ENCODE measurements at regions not wholly inside any gene's neighbourhood (a gene's known extent, or its start where the extent isn't known, plus 50 kb on each side); places are given as distances from the start of the nearest gene placed in this dataset.

- DNase-seq (ENCODE audit: low read depth): no peak
- H3K4me3 ChIP-seq (ENCODE audit: low read depth, low read length): no peak overlapping the region
- TF ChIP-seq CTCF (conservative IDR thresholded peaks at IDR 0.05; ENCODE audit: low read depth, low read length): no peak
These were observed 92.8 kb upstream of the APCDD1 start for GRCh38 chr18:10361660-10362059.

- DNase-seq (ENCODE audit: low read depth): no peak
- no peak for TF ChIP-seq CTCF (conservative IDR thresholded peaks at IDR 0.05; ENCODE audit: low read depth, low read length)
- H3K4me3 ChIP-seq (ENCODE audit: low read depth, low read length): no peak overlapping the region
These were observed 89.4 kb upstream of the APCDD1 start for GRCh38 chr18:10365021-10365500.

GRCh38 chr18:10365901-10366300 is 88.5 kb upstream of the APCDD1 start:
- DNase-seq (ENCODE audit: low read depth): no peak
- no peak overlapping the region for H3K4me3 ChIP-seq (ENCODE audit: low read depth, low read length)
- TF ChIP-seq CTCF (conservative IDR thresholded peaks at IDR 0.05; ENCODE audit: low read depth, low read length): no peak

GRCh38 chr18:10367836-10368235 is 86.6 kb upstream of the APCDD1 start:
- no peak for TF ChIP-seq CTCF (conservative IDR thresholded peaks at IDR 0.05; ENCODE audit: low read depth, low read length)
- H3K4me3 ChIP-seq (ENCODE audit: low read depth, low read length): no peak overlapping the region
- DNase-seq (ENCODE audit: low read depth): no peak

- no peak for DNase-seq (ENCODE audit: low read depth)
- no peak for TF ChIP-seq CTCF (conservative IDR thresholded peaks at IDR 0.05; ENCODE audit: low read depth, low read length)
- no peak overlapping the region for H3K4me3 ChIP-seq (ENCODE audit: low read depth, low read length)
These were observed 85.7 kb upstream of the APCDD1 start for GRCh38 chr18:10368456-10369453.

- no peak overlapping the region for H3K4me3 ChIP-seq (ENCODE audit: low read depth, low read length)
- no peak for TF ChIP-seq CTCF (conservative IDR thresholded peaks at IDR 0.05; ENCODE audit: low read depth, low read length)
- DNase-seq (ENCODE audit: low read depth): no peak
These were observed 83.7 kb upstream of the APCDD1 start for GRCh38 chr18:10370716-10371115.

All from choroid plexus epithelial cell (primary cell).